Colonic mucosa (tissue), 4 donors: ENCODE measurements at regions not wholly inside any gene's neighbourhood (a gene's known extent, or its start where the extent isn't known, plus 50 kb on each side); places are given as distances from the start of the nearest gene placed in this dataset.

Experiments used
- DNase-seq: peaks from one replicate; pipeline ENCODE4 v3.0.0-alpha.2; 2020
- H3K27ac ChIP-seq: fragments of 200-600 bp; one replicate; pipeline ENCODE4 v1.8.0; 2021
- H3K27me3 ChIP-seq: fragments of 200-600 bp; one replicate; pipeline ENCODE4 v1.8.0; 2021
- H3K36me3 ChIP-seq: fragments of 200-600 bp; one replicate; pipeline ENCODE4 v1.8.0; 2021
- H3K4me1 ChIP-seq: fragments of 200-600 bp; one replicate; pipeline ENCODE4 v1.8.0; 2021; ENCODE audit warnings: mild to moderate bottlenecking
- H3K4me3 ChIP-seq: fragments of 200-600 bp; one replicate; pipeline ENCODE4 v1.8.0; 2021
- H3K9ac ChIP-seq, 2 donors: one replicate each; pipeline ENCODE4 v1.7.0; 2013; ENCODE audit warnings: control low read depth in 2 of 2, low read depth in 2 of 2, low read length in 2 of 2
- H3K9me3 ChIP-seq: fragments of 200-600 bp; one replicate; pipeline ENCODE4 v1.8.0; 2021
- CTCF ChIP-seq: fragments of 200-600 bp; IDR thresholded peaks from one replicate; pipeline ENCODE4 v1.8.0; 2022; ENCODE audit warnings: antibody characterized with exemption, mild to moderate bottlenecking
- intact Hi-C: fragments of 100-400 bp; cut with DNase I; formaldehyde crosslinking; loops from one replicate; pipeline ENCODE4 v1.14.1; 2022
- donor health status: healthy.
- donor health status: DM: no; HTN: no; CAD: no.
- donor health status: DM: no; HTN: no; CAD: no.

DNA sequence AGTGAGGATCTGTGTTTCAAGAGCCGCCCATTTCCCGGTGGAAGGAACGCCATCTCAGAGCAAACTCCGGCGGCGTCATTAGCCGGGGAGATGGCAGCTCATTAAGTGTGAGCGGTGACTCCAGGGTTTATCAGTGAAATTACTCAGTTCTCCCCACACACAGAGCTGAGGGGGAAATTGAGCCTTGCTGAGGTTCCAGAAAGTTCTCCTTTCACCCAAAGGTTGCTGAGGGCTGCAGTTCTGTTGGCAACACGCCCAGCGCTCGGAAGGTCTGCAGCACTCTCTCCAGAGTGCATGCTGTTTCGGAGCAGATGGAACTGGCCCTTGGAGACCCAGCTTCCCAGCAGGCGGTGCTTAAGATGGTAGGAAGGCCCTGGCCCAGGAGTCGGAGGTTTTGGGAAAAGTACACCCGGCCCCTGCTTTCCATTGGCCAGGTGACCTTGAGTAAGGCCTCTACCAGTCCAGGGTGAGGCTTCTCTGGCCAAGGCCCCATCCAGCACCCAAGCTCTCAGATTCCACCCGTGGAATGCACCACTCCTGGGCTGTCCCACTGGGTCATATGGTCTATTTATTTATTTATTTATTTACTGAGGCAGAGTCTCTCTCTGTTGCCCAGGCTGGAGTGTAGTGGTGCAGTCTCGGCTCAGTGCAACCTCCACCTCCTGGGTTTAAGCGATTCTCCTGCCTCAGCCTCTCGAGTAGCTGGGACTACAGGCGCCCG is 167.7 kb upstream of the CIBAR2 start:
- Histone ChIP-seq H3K9me3 (no peaks in the 10 kb centered on the region), H3K4me1 (no peaks in the 10 kb centered on the region), H3K9ac (no peak overlapping the region), H3K4me3 (no peak overlapping the region), H3K27me3 (no peaks in the 10 kb centered on the region), H3K36me3 (no peaks in the 10 kb centered on the region), H3K27ac (no peak overlapping the region)
- intact Hi-C loops, result no loop called here
- DNase-seq, result no peak
- TF ChIP-seq CTCF, result no peak

- H3K27ac ChIP-seq, result no peak overlapping the region
- no peak overlapping the region for H3K4me3 ChIP-seq
- H3K9ac ChIP-seq, result no peak overlapping the region
- no peaks in the 10 kb centered on the region for H3K4me1 ChIP-seq
- DNase-seq, result no peak
- intact Hi-C loops, result no loop called here
- H3K27me3 ChIP-seq, result no peaks in the 10 kb centered on the region
- no peaks in the 10 kb centered on the region for H3K36me3 ChIP-seq
- H3K9me3 ChIP-seq, result no peaks in the 10 kb centered on the region
- no peak for TF ChIP-seq CTCF
Observed at GRCh38 chr16:85281181-85281580, 168.9 kb upstream of the CIBAR2 start.

DNA sequence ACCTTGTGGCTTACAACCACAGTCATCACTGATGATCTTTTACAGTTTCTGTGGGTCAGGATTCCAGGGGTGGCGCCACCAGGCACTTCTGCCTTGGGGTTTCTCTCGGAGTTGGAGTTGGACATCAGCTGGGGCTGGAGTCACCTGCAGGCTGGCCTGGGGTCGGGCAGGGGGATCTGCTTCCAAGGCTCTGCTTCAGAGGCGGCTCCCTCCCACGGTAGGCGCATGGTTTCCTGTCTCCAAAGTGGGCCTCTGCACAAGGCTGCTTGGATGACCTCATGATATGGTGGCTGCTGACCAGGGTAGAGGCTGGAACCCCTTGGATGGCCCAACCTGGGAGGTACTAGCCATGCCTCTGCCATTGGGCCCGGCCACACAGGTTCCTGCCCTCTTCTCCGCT is 170.6 kb upstream of the CIBAR2 start:
- Histone ChIP-seq H3K4me3 (no peak overlapping the region), H3K27ac (no peak overlapping the region), H3K36me3 (no peaks in the 10 kb centered on the region), H3K9ac (no peak overlapping the region), H3K27me3 (no peaks in the 10 kb centered on the region), H3K9me3 (no peaks in the 10 kb centered on the region), H3K4me1 (no peaks in the 10 kb centered on the region)
- no peak for DNase-seq
- TF ChIP-seq CTCF, result no peak
- intact Hi-C loops, result no loop called here

GRCh38 chr16:85283305-85284050 is 171.2 kb upstream of the CIBAR2 start:
- intact Hi-C loops, result no loop called here
- no peak for TF ChIP-seq CTCF
- no peak overlapping the region for H3K27ac ChIP-seq
- no peak for DNase-seq
- no peaks in the 10 kb centered on the region for H3K9me3 ChIP-seq
- no peaks in the 10 kb centered on the region for H3K36me3 ChIP-seq
- no peak overlapping the region for H3K4me3 ChIP-seq
- no peak overlapping the region for H3K9ac ChIP-seq
- no peaks in the 10 kb centered on the region for H3K4me1 ChIP-seq
- H3K27me3 ChIP-seq, result no peaks in the 10 kb centered on the region

- Histone ChIP-seq H3K27me3 (no peaks in the 10 kb centered on the region), H3K4me3 (no peak overlapping the region), H3K9me3 (no peaks in the 10 kb centered on the region), H3K9ac (no peak overlapping the region), H3K4me1 (peaks cover 4% of the 10 kb centered on the region), H3K36me3 (no peaks in the 10 kb centered on the region), H3K27ac (no peak overlapping the region)
- TF ChIP-seq CTCF, result no peak
- intact Hi-C loops, result no loop called here
- no peak for DNase-seq
Observed at GRCh38 chr16:85284141-85284817, 172.0 kb upstream of the CIBAR2 start.
